GM12864 (cell line): ENCODE measurements at regions not wholly inside any gene's neighbourhood (a gene's known extent, or its start where the extent isn't known, plus 50 kb on each side); places are given as distances from the start of the nearest gene placed in this dataset.

Experiments
- DNase-seq: peaks from one replicate; pipeline ENCODE4 v3.0.0-alpha.2; 2011; ENCODE audit warnings: low read depth
- H3K4me3 ChIP-seq: 2 replicates; pipeline ENCODE4 v1.5.1; 2011; ENCODE audit warnings: mild to moderate bottlenecking, low read depth, low read length, control low read depth
- CTCF ChIP-seq: IDR thresholded peaks from 2 replicates; pipeline ENCODE4 v1.5.1; 2011; ENCODE audit warnings: low read depth, mild to moderate bottlenecking, moderate library complexity, low read length, control low read depth, inconsistent platforms; ENCODE audit errors: missing control alignments

GRCh38 chr5:72733810-72734209 lies 82.7 kb upstream of the TNPO1 start:
- TF ChIP-seq CTCF, result no peak
- H3K4me3 ChIP-seq, result no peak overlapping the region
- no peak for DNase-seq

- no peak for DNase-seq
These were observed 92.9 kb upstream of the TNPO1 start for GRCh38 chr5:72723581-72723980.

GRCh38 chr5:72722792-72723452 lies 93.5 kb upstream of the TNPO1 start:
- no peak overlapping the region for H3K4me3 ChIP-seq
- TF ChIP-seq CTCF, result no peak
- DNase-seq, result no peak

More at GRCh38 chr5:72723581-72723980, 92.9 kb upstream of the TNPO1 start:
- no peak for TF ChIP-seq CTCF
- no peak overlapping the region for H3K4me3 ChIP-seq

GRCh38 chr5:72721844-72722243 lies 94.6 kb upstream of the TNPO1 start:
- no peak for DNase-seq
- TF ChIP-seq CTCF, result no peak
- H3K4me3 ChIP-seq, result no peak overlapping the region

GRCh38 chr5:72720205-72720604 lies 96.3 kb upstream of the TNPO1 start:
- H3K4me3 ChIP-seq, result no peak overlapping the region
- no peak for TF ChIP-seq CTCF
- no peak for DNase-seq

GRCh38 chr5:72711351-72711750 lies 105.1 kb upstream of the TNPO1 start:
- TF ChIP-seq CTCF, result no peak
- H3K4me3 ChIP-seq, result no peak overlapping the region
- DNase-seq, result no peak

- no peak overlapping the region for H3K4me3 ChIP-seq
- TF ChIP-seq CTCF, result no peak
- no peak for DNase-seq
These were observed 107.1 kb upstream of the TNPO1 start for GRCh38 chr5:72709341-72709740.
